ENCODE measurements at regions not wholly inside any gene's neighbourhood (a gene's known extent, or its start where the extent isn't known, plus 50 kb on each side); places are given as distances from the start of the nearest gene placed in this dataset.

- Mint-ChIP-seq H3K9me3 (peaks cover 6% of the 10 kb centered on the region), H3K36me3 (ENCODE audit: low read depth) (no peaks in the 10 kb centered on the region), H3K27ac (no peak overlapping the region), H3K4me1 (no peaks in the 10 kb centered on the region), H3K4me3 (no peak overlapping the region), H3K27me3 (peaks cover 2% of the 10 kb centered on the region)
- intact Hi-C loops (cut with micrococcal nuclease), result no loop called here
- DNase-seq (no peak), ATAC-seq (ENCODE audit: low read depth) (no peak)
- ChIA-PET CTCF (no interaction called here), POLR2A (no interaction called here)
- TF ChIP-seq, protein P1, sequence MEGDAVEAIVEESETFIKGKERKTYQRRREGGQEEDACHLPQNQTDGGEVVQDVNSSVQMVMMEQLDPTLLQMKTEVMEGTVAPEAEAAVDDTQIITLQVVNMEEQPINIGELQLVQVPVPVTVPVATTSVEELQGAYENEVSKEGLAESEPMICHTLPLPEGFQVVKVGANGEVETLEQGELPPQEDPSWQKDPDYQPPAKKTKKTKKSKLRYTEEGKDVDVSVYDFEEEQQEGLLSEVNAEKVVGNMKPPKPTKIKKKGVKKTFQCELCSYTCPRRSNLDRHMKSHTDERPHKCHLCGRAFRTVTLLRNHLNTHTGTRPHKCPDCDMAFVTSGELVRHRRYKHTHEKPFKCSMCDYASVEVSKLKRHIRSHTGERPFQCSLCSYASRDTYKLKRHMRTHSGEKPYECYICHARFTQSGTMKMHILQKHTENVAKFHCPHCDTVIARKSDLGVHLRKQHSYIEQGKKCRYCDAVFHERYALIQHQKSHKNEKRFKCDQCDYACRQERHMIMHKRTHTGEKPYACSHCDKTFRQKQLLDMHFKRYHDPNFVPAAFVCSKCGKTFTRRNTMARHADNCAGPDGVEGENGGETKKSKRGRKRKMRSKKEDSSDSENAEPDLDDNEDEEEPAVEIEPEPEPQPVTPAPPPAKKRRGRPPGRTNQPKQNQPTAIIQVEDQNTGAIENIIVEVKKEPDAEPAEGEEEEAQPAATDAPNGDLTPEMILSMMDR (IDR thresholded peaks at IDR 0.05), result no peak
These were observed 209.9 kb downstream of the GALC start for GRCh38 chr14:87783071-87783470.

GRCh38 chr14:87772854-87773253 is 220.1 kb downstream of the GALC start:
- Mint-ChIP-seq H3K4me1 (no peaks in the 10 kb centered on the region), H3K27me3 (no peaks in the 10 kb centered on the region), H3K27ac (no peak overlapping the region), H3K4me3 (no peak overlapping the region), H3K9me3 (peaks cover 3% of the 10 kb centered on the region), H3K36me3 (ENCODE audit: low read depth) (no peaks in the 10 kb centered on the region)
- no peak for DNase-seq
- POLR2A ChIA-PET, result no interaction called here
- TF ChIP-seq, protein P1 (IDR thresholded peaks at IDR 0.05), result no peak
- intact Hi-C loops (cut with micrococcal nuclease), result no loop called here
- no peak for ATAC-seq (ENCODE audit: low read depth)
- CTCF ChIA-PET, result no interaction called here

- H3K27ac Mint-ChIP-seq, result no peak overlapping the region
These were observed 225.4 kb downstream of the GALC start for GRCh38 chr14:87767567-87767901.

GRCh38 chr14:87758876-87759275 is 234.1 kb downstream of the GALC start:
- ChIA-PET CTCF (no interaction called here), POLR2A (no interaction called here)
- Mint-ChIP-seq H3K4me3 (no peak overlapping the region), H3K27me3 (no peaks in the 10 kb centered on the region), H3K27ac (no peak overlapping the region), H3K9me3 (peaks cover 7% of the 10 kb centered on the region), H3K4me1 (no peaks in the 10 kb centered on the region), H3K36me3 (ENCODE audit: low read depth) (no peaks in the 10 kb centered on the region)
- ATAC-seq (ENCODE audit: low read depth) (no peak), DNase-seq (no peak)
- intact Hi-C loops (cut with micrococcal nuclease), result no loop called here
- TF ChIP-seq, protein P1 (IDR thresholded peaks at IDR 0.05), result no peak

More at GRCh38 chr14:87767567-87767901, 225.4 kb downstream of the GALC start:
- no peak overlapping the region for H3K4me3 Mint-ChIP-seq
- H3K36me3 Mint-ChIP-seq (ENCODE audit: low read depth), result no peaks in the 10 kb centered on the region
- intact Hi-C loops (cut with micrococcal nuclease), result no loop called here
- no peaks in the 10 kb centered on the region for H3K4me1 Mint-ChIP-seq
- POLR2A ChIA-PET, result no interaction called here
- no peak for DNase-seq
- CTCF ChIA-PET, result no interaction called here
- H3K9me3 Mint-ChIP-seq, result peaks cover 4% of the 10 kb centered on the region
- no peaks in the 10 kb centered on the region for H3K27me3 Mint-ChIP-seq
- TF ChIP-seq, protein P1 (IDR thresholded peaks at IDR 0.05), result no peak
- ATAC-seq (ENCODE audit: low read depth), result no peak

DNA sequence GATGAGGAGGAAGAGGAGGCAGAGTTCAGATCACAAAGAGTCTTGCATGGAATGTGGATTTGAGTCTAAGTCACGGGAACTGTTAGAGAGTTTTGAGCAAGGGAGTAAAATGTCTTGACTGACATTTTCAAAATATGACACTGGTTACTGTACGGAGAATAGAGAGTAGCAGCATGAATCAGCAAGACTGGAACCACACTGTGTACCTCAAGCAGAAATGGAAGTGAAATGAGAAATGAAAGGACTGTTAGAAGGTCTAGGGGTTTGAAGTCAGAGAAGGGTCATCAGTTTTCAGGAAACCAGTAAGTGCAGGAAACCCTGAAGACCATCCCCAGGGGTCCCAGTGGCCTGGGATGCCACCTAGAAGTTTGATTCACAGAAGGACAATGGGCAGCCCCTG is 236.3 kb downstream of the GALC start:
- CTCF ChIA-PET, result no interaction called here
- POLR2A ChIA-PET, result no interaction called here
- H3K4me3 Mint-ChIP-seq, result no peak overlapping the region
- DNase-seq (no peak), ATAC-seq (ENCODE audit: low read depth) (no peak)
- peaks cover 2% of the 10 kb centered on the region for H3K9me3 Mint-ChIP-seq
- H3K27me3 Mint-ChIP-seq, result no peaks in the 10 kb centered on the region
- intact Hi-C loops (cut with micrococcal nuclease), result no loop called here
- no peaks in the 10 kb centered on the region for H3K36me3 Mint-ChIP-seq (ENCODE audit: low read depth)
- H3K4me1 Mint-ChIP-seq, result no peaks in the 10 kb centered on the region
- no peak overlapping the region for H3K27ac Mint-ChIP-seq
- TF ChIP-seq, protein P1 (IDR thresholded peaks at IDR 0.05), result no peak
